ENCODE measurements at regions not wholly inside any gene's neighbourhood (a gene's known extent, or its start where the extent isn't known, plus 50 kb on each side); places are given as distances from the start of the nearest gene placed in this dataset.

DNA sequence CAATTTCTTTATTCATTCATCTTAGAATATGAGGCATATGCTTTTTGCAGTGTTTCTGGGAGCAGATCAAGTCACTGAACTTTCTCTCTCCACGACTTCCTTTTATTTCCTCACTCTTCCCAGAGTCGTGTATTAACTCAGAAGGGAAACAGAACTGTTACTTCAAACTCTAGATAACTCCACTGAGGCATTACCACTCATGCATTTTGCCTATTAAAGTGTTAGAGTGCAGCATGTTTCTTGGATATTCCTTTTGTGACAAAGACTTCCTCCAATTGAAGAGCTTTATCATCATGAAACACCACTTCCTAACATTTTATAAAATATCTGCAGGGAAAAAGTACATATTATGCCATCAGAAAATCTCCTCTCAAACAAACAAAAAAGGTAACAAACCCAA, 797.4 kb upstream of the COBL start:
- DNase-seq, result no peak

DNA sequence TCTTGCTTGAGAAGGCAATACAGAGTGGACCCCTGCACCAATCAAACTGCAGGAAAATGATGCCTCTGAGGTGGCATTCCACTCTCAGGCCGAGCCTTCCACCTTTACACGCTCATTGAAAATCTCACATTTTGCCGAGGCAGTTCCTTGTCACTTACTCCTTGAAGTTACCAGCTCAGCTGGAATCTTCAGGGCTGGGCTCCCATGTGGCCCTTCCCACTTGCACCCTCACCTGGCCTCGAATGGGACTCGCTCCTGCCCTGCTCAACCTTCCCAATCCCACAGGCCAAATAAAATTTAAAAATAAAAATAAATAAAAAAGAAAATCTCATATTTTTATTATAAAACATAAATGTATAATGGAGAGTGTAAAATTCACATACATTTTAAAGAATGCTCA, 790.7 kb upstream of the COBL start:
- DNase-seq, result no peak

DNA sequence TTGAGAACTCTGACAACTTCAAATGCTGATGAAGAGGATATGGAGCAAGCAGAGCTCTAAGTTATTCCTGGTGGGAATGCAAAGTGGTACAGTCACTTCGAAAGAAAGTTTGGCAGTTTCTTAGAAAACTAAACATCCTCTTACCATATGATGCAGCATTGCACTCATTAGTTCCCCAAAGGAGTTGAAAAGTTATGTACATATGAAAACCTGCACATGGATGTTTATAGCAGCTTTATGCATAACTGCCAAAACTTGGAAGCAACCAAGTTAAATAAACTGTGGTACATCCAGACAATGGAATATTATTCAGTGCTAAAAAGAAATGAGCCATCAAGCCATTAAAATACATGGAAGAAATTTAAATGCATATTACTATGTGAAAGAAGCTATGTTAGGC, 779.3 kb upstream of the COBL start:
- DNase-seq, result no peak

DNA sequence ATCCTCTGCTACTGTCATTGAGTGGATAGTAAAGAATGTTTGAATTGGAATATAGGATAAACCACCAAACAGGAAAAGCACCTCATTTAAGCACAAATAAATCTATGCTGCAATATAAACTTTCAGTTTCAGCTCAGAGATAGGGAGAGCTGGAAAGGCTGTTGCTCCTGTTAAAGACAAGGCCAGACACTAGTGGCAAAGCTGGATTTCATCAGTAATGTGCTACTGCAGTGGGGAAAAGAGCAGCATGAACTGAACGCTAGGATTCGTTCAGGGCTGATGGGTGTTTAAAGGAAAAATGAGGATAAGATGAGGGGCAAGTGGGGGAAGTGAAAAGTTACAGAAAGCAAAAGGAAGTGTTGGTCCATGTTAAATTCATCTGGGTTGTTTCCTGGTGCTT, 775.4 kb upstream of the COBL start:
- no peak for DNase-seq

DNA sequence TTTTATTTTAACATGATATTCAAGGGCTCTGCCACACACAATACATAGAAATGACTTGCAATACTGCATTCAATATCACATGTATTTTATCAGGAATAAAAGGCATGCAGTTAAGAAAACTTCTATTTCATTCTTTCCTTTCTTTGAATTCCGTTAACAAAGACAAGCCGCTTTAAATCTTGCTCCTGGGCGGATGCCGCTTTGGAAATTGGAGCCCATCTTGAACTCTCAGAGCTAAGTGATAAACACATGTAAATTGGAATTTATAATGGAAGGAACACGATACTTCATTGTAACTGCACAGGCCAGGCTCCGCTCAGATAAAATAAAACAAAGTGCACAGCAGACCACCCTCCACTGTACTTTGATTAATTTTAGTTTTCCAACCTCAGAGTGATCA, 774.5 kb upstream of the COBL start:
- DNase-seq, result no peak

DNA sequence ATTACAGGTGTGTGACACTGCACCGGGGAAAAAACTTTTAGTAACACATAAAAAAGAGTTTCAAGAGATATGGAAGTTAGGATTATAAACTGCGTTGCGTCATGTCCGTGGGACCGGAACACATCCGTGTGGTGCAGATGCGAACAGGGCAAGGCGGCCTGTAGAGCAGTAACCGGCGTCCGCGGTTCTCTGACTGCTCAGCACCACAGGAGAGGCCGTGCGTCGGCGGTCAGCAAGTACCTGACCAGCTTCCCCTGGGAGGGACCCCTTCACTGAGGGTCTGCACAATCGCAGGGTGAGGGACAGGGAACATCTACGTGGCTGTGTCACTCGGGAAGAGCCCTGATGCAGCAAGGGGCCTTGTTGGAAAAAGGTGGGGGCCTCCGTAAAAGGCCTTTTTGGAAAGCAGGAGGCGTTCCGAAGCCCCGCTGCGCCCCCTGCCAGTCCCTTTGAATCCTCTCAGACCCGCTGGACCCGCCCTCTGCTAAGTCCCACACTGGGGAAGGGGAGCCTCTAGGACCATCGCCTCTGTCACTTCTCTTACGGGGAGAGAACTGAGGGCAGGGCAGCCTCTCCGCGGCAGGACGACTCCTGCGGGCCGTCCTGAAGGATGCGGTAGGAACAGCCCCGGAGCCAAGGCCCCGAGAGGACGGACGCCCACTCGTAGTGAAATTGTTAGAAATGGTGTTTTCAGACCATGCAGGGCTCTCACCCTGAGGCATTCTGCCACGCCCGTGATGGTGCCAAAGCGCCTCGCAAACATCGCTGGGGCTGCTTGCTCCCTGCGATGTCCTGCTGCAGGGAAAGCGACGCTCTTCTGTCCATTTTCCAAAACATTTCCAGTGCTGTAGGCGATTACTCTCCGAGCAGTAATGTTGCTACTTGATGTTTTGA, 771.6 kb upstream of the COBL start:
- no peak for DNase-seq

DNA sequence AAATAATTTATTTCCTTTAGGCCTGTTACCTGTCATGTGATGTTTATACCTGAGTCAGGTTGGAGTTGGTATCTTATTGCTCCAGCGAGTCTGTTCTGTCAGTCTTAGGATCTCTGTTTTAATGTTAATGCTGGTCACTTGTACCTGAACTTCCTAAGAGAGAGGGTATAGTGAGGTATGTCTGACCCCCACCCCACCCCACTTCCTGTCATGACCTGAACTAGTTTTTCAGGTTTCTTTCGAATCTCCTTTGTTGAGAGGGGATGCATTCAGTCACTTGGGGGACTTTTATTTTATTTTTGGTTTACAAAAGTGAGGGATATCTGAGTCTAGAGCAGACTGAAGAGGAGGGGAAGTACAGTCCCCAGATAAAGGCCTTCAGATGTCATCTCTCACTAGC, 769.0 kb upstream of the COBL start:
- DNase-seq, result no peak

DNA sequence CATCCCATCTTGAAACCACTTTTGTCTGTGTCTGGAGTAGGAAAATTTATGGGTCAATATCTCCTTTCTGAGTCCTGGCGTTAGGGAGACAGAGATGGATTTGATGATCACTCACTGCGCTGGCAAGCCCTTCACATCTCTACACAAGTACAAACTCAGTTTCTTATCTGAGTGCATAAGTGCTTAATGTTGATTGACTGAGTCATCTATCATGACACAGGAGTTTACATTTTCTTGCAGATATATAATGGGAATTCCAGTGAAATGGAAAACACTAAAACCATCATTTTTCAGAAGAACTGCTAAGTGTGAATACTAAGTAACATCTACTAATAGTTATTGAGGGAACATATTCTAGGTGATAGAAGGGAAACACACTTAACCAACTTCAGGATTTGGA, 763.9 kb upstream of the COBL start:
- no peak for DNase-seq

DNA sequence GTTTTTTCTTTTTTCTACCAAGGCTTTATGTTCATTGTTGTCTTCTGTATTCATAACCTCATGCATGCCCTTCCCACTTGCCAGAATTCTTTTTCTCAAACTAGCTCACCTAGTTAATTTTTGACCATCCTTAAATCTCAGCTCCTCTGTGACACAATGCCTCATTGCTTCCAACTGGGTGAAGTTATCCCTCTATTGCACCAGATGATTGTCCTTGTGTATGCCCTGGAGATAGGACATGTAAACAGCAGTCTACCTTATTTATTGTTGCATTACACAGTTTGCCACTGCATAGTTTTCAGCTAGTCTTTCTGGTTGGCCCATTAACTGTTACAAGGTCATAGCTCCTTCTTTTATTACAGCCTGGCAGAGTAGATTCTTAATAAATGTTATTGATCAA, 763.1 kb upstream of the COBL start:
- no peak for DNase-seq

DNA sequence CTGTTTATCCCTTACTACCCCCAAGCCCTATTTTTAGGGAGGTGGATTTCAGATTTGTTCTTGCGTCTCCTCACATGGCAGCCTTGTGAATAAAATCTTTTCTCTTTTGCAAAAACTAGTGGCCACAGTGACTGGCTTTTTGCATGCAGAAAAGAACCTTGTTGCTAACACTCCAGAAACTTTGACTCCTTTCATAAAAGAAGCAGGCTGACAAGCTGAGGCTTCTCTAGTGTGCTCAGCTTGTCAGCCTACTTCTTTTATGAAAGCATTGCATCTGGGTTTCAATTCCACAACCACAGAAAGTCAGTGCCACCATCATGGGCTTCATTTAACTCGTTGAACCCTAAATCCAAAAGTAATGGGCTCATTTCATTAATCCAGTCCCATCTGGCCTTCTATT, 761.0 kb upstream of the COBL start:
- no peak for DNase-seq

DNA sequence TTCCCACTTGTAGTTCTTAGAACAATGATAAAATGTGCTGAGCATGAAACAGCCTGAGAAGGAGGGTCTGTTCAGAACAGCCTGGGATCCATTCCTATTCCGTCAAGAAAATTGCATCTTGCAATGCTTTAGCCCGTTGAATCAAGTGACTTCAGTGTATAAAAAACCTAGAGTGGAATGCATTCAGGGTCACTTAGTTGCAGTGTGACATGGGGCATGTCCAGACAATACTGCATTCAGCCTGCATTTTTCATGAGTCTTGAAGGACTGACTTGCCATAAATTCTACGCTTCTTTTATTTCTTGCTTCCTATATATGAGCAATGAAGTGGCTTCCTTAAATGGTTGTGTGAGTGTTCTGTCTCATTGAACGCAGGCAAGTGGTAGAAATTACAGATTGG, 758.3 kb upstream of the COBL start:
- no peak for DNase-seq

DNA sequence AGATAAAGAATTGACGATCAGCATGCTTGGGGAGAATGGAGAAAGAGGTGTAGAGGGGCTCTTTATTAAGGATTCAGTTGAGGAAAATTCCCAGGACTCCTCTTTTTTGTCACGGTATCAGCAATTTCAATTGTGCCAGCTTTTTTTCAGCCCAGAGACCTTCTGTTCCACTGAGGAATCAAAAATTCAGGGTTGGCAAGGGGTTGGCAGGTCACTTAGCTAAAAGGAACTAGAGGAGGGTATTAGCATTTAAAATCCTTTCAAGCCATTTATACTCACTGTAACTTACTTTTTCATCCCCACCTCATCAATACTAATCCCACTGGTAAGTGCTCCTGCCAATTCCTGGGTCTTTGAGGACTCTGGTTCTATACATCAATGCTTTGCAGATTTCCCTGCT, 757.5 kb upstream of the COBL start:
- DNase-seq, result no peak

DNA sequence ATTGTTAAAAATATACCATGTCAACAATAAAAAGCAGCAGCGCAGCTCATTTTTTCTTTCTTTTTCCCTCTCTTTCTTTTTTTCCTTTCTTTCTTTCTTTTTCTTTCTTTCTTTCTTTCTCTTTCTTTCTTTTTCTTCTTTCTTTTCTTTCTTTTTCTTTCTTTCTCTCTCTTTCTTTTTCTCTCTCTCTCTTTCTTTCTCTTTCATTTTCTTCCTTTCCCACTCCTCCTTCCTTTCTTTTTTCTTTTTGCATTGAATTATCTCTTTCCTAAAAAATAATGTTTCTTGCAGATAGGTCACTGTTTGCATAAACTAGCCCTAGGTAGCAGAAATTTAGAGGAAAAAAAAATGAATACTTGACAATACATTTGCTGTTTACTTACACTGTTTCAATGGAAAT, 755.1 kb upstream of the COBL start:
- DNase-seq, result no peak

DNA sequence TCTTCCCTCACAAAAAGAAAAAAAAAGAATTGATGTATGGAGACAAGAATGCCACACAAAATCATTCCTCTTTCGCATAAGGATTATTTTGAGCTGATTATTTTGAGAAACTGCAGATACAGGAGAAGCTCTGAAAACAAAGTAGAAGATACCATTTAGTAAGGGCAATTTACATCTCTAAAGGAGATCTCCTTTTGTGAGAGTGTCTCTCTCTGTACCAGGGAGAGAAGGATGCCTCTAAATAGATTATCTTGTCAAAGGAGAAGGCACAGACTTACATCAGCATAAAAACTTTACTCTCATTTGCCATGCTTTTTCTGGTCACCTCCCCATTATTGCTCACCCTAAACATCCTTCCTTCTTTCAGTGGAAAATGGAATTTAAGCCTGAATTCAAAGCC, 747.9 kb upstream of the COBL start:
- DNase-seq, result no peak

DNA sequence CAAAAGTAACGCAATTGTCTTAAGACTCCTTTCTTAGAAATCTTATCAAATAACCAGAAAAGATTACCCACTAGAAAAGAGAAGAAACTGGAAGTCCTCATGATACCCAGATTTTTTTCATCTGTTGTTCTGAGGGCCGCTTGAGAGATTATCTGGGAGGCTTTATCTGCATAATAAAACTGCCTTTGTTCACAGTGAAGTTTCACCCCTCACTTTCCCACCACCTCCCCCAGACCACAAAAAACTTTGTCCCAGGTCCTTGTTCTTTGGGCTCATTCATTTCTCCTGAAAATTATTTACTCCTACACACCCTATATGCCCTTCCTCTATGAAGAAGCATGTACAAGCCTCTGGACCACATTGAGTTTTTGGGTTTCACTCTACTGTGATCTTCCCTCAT, 745.1 kb upstream of the COBL start:
- no peak for DNase-seq

DNA sequence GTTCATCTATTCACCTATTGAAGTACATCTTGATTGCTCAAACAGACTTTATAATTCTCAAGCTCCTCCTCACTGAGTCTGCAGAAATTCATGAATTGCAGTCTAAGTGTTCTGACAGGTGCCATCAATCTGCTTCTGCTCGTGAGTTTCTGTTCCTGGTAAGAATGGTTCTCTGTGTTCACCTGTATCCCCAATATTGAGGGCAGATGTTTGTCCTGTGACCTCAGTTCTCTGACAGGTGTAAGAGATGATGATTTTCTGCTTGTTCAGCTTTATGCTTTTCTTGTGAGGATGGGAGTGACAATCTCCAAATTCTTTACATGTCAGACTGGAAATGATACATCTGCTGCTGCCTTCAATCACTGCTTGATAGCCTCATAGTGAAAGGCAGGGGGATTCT, 736.9 kb upstream of the COBL start:
- DNase-seq, result no peak

DNA sequence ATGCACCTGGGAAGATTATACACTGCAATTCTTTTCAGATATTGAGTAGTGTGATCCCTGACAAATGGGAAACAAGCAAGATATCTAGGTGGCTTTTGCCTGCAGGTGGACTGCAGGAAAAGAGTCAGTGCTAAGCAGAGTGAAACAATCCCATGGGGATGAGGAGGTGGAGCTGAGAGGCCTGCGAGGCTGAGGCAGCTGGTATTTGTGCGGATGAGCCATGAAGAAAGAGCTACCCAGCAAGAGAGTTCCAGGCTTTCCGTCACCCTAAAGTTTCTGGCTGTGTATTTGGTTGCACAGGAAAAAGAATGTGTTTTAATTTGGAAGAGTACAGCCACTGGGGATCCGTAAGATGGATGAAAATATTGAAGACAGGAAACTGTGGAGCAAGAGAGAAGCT, 714.1 kb upstream of the COBL start:
- DNase-seq, result no peak

DNA sequence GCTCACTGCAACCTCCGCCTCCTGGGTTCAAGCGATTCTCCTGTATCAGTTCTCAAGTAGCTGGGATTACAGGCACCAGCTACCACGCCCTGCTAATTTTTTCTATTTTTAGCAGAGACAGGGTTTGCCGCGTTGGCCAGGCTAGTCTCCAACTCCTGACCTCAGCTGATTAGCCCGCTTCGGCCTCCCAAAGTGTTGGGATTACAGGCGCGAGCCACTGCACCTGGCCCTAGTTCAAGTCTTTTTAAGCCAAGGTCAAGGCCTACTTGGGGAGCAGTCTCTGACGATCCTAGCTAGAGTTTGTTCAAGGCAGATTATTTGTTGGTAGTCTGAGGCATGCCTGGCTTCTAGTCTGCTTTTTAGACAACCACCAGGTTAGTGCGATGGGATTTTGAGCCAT, 709.5 kb upstream of the COBL start:
- DNase-seq, result no peak

DNA sequence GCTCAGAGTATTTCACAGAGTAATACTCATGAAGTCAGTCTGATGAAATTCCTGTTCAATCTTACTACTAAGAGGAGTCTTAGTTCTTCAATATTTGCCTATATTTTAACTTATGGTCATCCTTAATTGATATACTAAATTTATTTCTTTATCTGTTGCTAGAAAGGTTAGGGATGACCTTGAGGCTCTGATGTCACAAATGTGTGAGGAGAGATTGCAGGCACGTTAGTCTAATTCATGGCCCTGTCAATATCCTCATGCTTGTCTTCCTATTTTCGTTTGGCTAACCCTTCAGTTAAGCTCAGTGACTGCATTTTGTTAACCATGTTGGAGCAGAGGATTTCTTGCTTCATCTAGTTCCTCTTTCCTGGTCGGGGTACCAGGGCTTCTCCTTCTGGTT, 704.7 kb upstream of the COBL start:
- no peak for DNase-seq

DNA sequence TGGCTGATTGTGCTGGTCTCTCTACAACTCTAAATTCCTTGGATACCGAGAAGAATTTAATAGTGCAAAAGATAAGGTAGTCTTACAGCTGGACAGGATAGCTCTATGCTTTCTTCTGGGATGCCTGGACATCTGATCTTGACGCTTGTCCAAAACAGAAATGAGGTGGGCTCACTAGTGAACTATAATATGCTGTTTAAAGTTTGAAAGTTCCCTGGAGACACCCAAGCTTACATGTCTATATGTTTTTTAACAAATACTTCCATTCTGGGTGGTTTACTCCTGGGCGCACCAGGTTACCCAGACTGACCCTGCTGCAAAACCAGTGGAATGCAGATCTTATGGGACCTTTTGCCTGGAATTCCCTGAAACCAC, 702.1 kb upstream of the COBL start:
- DNase-seq, result no peak

DNA sequence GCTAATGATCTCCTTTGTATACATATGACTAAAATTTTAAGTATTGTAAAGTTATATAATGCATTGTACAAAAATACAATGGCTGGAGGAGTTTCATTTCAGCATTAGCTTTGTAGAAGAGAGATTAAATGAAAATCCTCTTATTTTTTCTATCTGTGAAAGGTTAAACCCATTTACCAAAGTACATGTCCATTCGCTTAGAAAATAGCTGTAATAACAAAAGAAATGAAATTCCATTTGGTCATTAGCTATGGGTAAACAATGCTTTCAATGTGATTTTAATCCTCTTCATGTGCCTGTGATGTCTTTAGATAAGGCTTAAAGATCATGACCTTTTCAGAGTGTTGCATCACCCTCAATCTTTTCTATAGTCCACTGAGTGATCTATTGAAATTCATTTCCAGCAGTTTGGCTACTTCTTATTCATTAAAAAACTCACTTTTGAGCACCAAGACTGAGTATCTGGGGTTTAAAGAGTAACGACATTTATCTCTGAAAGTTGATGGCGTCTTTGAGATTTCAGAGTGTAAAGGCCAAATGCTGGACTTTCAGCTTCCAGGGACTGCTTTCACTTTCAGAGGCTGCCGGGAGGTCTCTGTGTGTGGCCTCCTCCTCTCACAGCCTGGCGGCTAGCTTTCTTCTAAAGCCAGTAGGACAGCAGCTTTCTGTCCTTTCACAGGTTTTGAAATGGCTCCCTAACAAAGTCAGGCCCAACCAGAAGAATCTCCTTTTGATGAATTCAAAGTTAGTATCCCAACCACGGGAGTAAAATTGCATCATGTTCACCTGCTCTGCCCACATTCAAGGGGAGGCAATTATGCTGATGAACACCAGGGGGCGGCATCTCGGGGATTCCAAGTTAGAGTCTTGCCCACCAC, 701.4 kb upstream of the COBL start:
- peak; percentile 2 for DNase-seq

DNA sequence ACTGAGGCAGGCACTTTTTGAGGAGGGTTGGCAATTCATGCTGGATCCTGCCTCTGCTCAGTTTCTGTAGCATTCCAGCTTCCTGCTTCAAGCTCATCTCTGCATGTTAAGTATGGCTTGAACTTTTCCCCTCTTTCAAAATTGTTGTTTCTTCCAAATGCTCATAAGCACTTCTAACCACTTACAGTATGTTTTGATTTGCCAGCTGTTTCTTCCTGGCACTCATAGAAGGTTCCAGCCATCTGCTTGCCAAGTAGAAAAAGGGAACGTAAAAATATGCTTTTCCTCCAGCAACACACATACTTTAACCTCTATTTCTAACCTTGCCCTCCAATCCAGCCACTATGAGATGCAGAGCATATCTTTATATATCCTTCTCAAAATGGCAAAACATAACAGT, 692.6 kb upstream of the COBL start:
- DNase-seq, result no peak

DNA sequence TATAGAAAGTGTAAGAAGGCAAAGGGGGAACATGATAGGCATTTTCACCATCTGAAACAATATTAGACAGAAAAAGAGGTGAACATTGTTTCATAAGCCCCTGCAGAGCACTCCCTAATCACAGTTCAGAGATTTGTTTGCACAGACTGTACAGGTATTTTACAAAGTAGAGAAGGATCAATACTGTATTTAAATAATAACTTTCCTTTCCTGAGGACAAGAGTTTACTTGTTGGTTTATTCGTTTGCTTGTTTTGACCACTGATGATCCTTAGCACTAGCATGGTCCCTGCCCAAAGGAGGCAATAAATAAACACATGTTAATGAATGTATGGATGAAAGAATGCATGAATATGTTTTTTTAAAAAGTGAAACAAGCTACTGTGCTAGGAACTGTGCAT, 690.1 kb upstream of the COBL start:
- no peak for DNase-seq

DNA sequence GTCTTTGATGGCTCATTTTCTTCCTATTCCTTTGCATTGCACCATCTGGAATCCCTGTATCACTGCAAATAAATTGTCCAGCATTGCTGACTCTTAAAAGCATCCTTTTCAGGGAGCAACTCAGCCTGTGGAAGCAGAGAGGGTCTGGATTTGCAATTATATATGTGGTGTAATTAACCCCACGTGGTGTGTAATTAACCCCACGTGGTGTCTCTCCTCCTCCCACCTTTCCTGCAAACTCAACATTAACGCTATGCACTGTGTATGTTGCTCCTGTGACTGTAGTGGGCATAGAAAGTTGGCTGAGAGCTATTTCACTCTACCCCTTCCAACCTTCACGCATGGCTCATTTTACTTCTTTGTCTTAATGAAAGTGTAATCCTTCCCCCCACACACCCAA, 689.0 kb upstream of the COBL start:
- no peak for DNase-seq

All from NK-92 treated with Interleukin-12 subunit alpha and Interleukin-12 subunit beta, amount 100 ng/mL, for 24 hours (cell line).